KMS-11 (cell line): ENCODE measurements at regions not wholly inside any gene's neighbourhood (a gene's known extent, or its start where the extent isn't known, plus 50 kb on each side); places are given as distances from the start of the nearest gene placed in this dataset.

ENCODE experiments used
- H2AFZ ChIP-seq: fragments of 200-600 bp; sonication (generic); 2 replicates; pipeline ENCODE4 v1.6.1; 2016; ENCODE audit warnings: antibody characterized with exemption, mixed run types, low read depth
- H3K27ac ChIP-seq: fragments of 200-600 bp; sonication (generic); 2 replicates; pipeline ENCODE4 v1.6.1; 2016; ENCODE audit warnings: mild to moderate bottlenecking, mixed run types
- H3K27me3 ChIP-seq: fragments of 200-600 bp; sonication (generic); 2 replicates; pipeline ENCODE4 v1.6.1; 2017; ENCODE audit warnings: mild to moderate bottlenecking, low read depth, mixed run types, moderate library complexity; ENCODE audit not compliant: insufficient read depth
- H3K36me3 ChIP-seq: fragments of 200-600 bp; sonication (generic); 2 replicates; pipeline ENCODE4 v1.6.1; 2017; ENCODE audit warnings: mild to moderate bottlenecking, mixed run types; ENCODE audit not compliant: insufficient read depth
- H3K4me1 ChIP-seq: fragments of 200-600 bp; sonication (generic); 2 replicates; pipeline ENCODE4 v1.6.1; 2016; ENCODE audit warnings: mild to moderate bottlenecking, low read depth, mixed run types; ENCODE audit not compliant: poor library complexity, severe bottlenecking
- H3K4me2 ChIP-seq: fragments of 200-600 bp; sonication (generic); 2 replicates; pipeline ENCODE4 v1.7.0; 2016; ENCODE audit warnings: mild to moderate bottlenecking, mixed run types
- H3K4me3 ChIP-seq: fragments of 200-600 bp; sonication (generic); IDR thresholded peaks from 2 replicates; pipeline ENCODE4 v1.6.1; 2017; ENCODE audit warnings: low read depth, low read length, mixed read lengths; ENCODE audit not compliant: insufficient read depth
- H3K79me2 ChIP-seq: fragments of 200-600 bp; sonication (generic); 2 replicates; pipeline ENCODE4 v1.6.1; 2016; ENCODE audit warnings: low read depth, mixed run types; ENCODE audit not compliant: insufficient read depth
- H3K9ac ChIP-seq: fragments of 200-600 bp; sonication (generic); 2 replicates; pipeline ENCODE4 v1.6.1; 2016; ENCODE audit warnings: mild to moderate bottlenecking, mixed run types
- H4K20me1 ChIP-seq: fragments of 200-600 bp; sonication (generic); 2 replicates; pipeline ENCODE4 v1.6.1; 2016; ENCODE audit warnings: mild to moderate bottlenecking, mixed run types; ENCODE audit not compliant: insufficient read depth
- CTCF ChIP-seq: fragments of 200-600 bp; sonication (generic); conservative IDR thresholded peaks from 2 replicates; pipeline ENCODE4 v1.6.1; 2017; ENCODE audit warnings: low read depth, mild to moderate bottlenecking, antibody characterized with exemption, low read length, moderate library complexity, mixed read lengths

- H3K9ac ChIP-seq, result no peak overlapping the region
- no peak overlapping the region for H3K27ac ChIP-seq
- no peak overlapping the region for H3K4me3 ChIP-seq
- no peaks in the 10 kb centered on the region for H3K36me3 ChIP-seq
- H2AFZ ChIP-seq, result no peak overlapping the region
- no peaks in the 10 kb centered on the region for H3K79me2 ChIP-seq
- no peak for TF ChIP-seq CTCF
- no peaks in the 10 kb centered on the region for H3K4me1 ChIP-seq
- H3K4me2 ChIP-seq, result no peak overlapping the region
- H4K20me1 ChIP-seq, result no peaks in the 10 kb centered on the region
- H3K27me3 ChIP-seq, result no peaks in the 10 kb centered on the region
These were observed 371.9 kb upstream of the CHRM2 start for GRCh38 chr7:136496551-136496950.

GRCh38 chr7:136495081-136495480 is 373.4 kb upstream of the CHRM2 start:
- H2AFZ ChIP-seq, result no peak overlapping the region
- no peaks in the 10 kb centered on the region for H3K4me1 ChIP-seq
- no peaks in the 10 kb centered on the region for H4K20me1 ChIP-seq
- H3K79me2 ChIP-seq, result no peaks in the 10 kb centered on the region
- no peak overlapping the region for H3K4me3 ChIP-seq
- H3K27ac ChIP-seq, result no peak overlapping the region
- H3K4me2 ChIP-seq, result no peak overlapping the region
- no peak overlapping the region for H3K9ac ChIP-seq
- H3K36me3 ChIP-seq, result no peaks in the 10 kb centered on the region
- H3K27me3 ChIP-seq, result no peaks in the 10 kb centered on the region
- TF ChIP-seq CTCF, result no peak

- Histone ChIP-seq H3K4me2 (no peak overlapping the region), H2AFZ (no peak overlapping the region), H3K27ac (no peak overlapping the region), H3K79me2 (no peaks in the 10 kb centered on the region), H4K20me1 (no peaks in the 10 kb centered on the region), H3K36me3 (no peaks in the 10 kb centered on the region), H3K4me1 (no peaks in the 10 kb centered on the region), H3K27me3 (no peaks in the 10 kb centered on the region), H3K9ac (no peak overlapping the region), H3K4me3 (no peak overlapping the region)
- TF ChIP-seq CTCF, result no peak
These were observed 376.1 kb upstream of the CHRM2 start for GRCh38 chr7:136492366-136492765.

GRCh38 chr7:136489808-136490207 is 378.6 kb upstream of the CHRM2 start:
- Histone ChIP-seq H3K4me2 (no peak overlapping the region), H3K4me3 (no peak overlapping the region), H3K27me3 (no peaks in the 10 kb centered on the region), H3K79me2 (no peaks in the 10 kb centered on the region), H3K9ac (no peak overlapping the region), H3K36me3 (no peaks in the 10 kb centered on the region), H3K4me1 (no peaks in the 10 kb centered on the region), H4K20me1 (no peaks in the 10 kb centered on the region), H3K27ac (no peak overlapping the region), H2AFZ (no peak overlapping the region)
- no peak for TF ChIP-seq CTCF

GRCh38 chr7:136480901-136481300 is 387.6 kb upstream of the CHRM2 start:
- H3K36me3 ChIP-seq, result no peaks in the 10 kb centered on the region
- H3K79me2 ChIP-seq, result no peaks in the 10 kb centered on the region
- no peaks in the 10 kb centered on the region for H3K4me1 ChIP-seq
- no peak overlapping the region for H3K9ac ChIP-seq
- H3K27me3 ChIP-seq, result no peaks in the 10 kb centered on the region
- H3K4me2 ChIP-seq, result no peak overlapping the region
- H3K27ac ChIP-seq, result no peak overlapping the region
- no peak for TF ChIP-seq CTCF
- no peak overlapping the region for H2AFZ ChIP-seq
- no peaks in the 10 kb centered on the region for H4K20me1 ChIP-seq
- no peak overlapping the region for H3K4me3 ChIP-seq
